ENCODE measurements at regions not wholly inside any gene's neighbourhood (a gene's known extent, or its start where the extent isn't known, plus 50 kb on each side); places are given as distances from the start of the nearest gene placed in this dataset.

- H3K4me3 Mint-ChIP-seq: no peak overlapping the region
Observed at GRCh38 chr2:128503399-128504245, 185.0 kb upstream of the HS6ST1 start.

GRCh38 chr2:128504246-128505149 is 185.8 kb upstream of the HS6ST1 start:
- Mint-ChIP-seq H3K27me3 (ENCODE audit: insufficient read depth) (peaks cover 4% of the 10 kb centered on the region), H3K36me3 (ENCODE audit: low read depth) (no peaks in the 10 kb centered on the region)
- intact Hi-C loops (cut with micrococcal nuclease): no loop called here

More at GRCh38 chr2:128503399-128504245, 185.0 kb upstream of the HS6ST1 start:
- intact Hi-C loops (cut with micrococcal nuclease): no loop called here
- Mint-ChIP-seq H3K27ac (no peak overlapping the region), H3K27me3 (ENCODE audit: insufficient read depth) (peaks cover 4% of the 10 kb centered on the region), H3K36me3 (ENCODE audit: low read depth) (no peaks in the 10 kb centered on the region), H3K9me3 (no peaks in the 10 kb centered on the region), H3K4me1 (ENCODE audit: low read depth) (no peaks in the 10 kb centered on the region)
- DNase-seq (ENCODE audit: low spot score): no peak

GRCh38 chr2:128505150-128505490 is 186.5 kb upstream of the HS6ST1 start:
- no peak for DNase-seq (ENCODE audit: low spot score)
- Mint-ChIP-seq H3K36me3 (ENCODE audit: low read depth) (no peaks in the 10 kb centered on the region), H3K27me3 (ENCODE audit: insufficient read depth) (peaks cover 4% of the 10 kb centered on the region), H3K9me3 (no peaks in the 10 kb centered on the region), H3K4me3 (no peak overlapping the region), H3K27ac (no peak overlapping the region), H3K4me1 (ENCODE audit: low read depth) (no peaks in the 10 kb centered on the region)
- intact Hi-C loops (cut with micrococcal nuclease): no loop called here

More at GRCh38 chr2:128504246-128505149, 185.8 kb upstream of the HS6ST1 start:
- no peak overlapping the region for H3K4me3 Mint-ChIP-seq
- no peak overlapping the region for H3K27ac Mint-ChIP-seq
- H3K4me1 Mint-ChIP-seq (ENCODE audit: low read depth): no peaks in the 10 kb centered on the region
- no peak for DNase-seq (ENCODE audit: low spot score)
- no peaks in the 10 kb centered on the region for H3K9me3 Mint-ChIP-seq

- Mint-ChIP-seq H3K27me3 (ENCODE audit: insufficient read depth) (peaks cover 6% of the 10 kb centered on the region), H3K4me3 (no peak overlapping the region), H3K4me1 (ENCODE audit: low read depth) (no peaks in the 10 kb centered on the region), H3K36me3 (ENCODE audit: low read depth) (no peaks in the 10 kb centered on the region), H3K27ac (no peak overlapping the region), H3K9me3 (no peaks in the 10 kb centered on the region)
- no peak for DNase-seq (ENCODE audit: low spot score)
- intact Hi-C loops (cut with micrococcal nuclease): no loop called here
Observed at GRCh38 chr2:128505575-128506526, 187.2 kb upstream of the HS6ST1 start.

GRCh38 chr2:128506534-128506933 is 187.9 kb upstream of the HS6ST1 start:
- H3K36me3 Mint-ChIP-seq (ENCODE audit: low read depth): no peaks in the 10 kb centered on the region
- H3K27me3 Mint-ChIP-seq (ENCODE audit: insufficient read depth): peaks cover 6% of the 10 kb centered on the region
- no peaks in the 10 kb centered on the region for H3K4me1 Mint-ChIP-seq (ENCODE audit: low read depth)

GRCh38 chr2:128510701-128511397 is 192.2 kb upstream of the HS6ST1 start:
- Mint-ChIP-seq H3K9me3 (no peaks in the 10 kb centered on the region), H3K4me1 (ENCODE audit: low read depth) (peaks cover 11% of the 10 kb centered on the region), H3K27me3 (ENCODE audit: insufficient read depth) (peaks cover 3% of the 10 kb centered on the region), H3K27ac (no peak overlapping the region), H3K36me3 (ENCODE audit: low read depth) (peaks cover 1% of the 10 kb centered on the region), H3K4me3 (no peak overlapping the region)
- intact Hi-C loops (cut with micrococcal nuclease): no loop called here
- no peak for DNase-seq (ENCODE audit: low spot score)

More at GRCh38 chr2:128506534-128506933, 187.9 kb upstream of the HS6ST1 start:
- H3K9me3 Mint-ChIP-seq: no peaks in the 10 kb centered on the region
- H3K4me3 Mint-ChIP-seq: no peak overlapping the region
- no peak overlapping the region for H3K27ac Mint-ChIP-seq
- no peak for DNase-seq (ENCODE audit: low spot score)
- intact Hi-C loops (cut with micrococcal nuclease): no loop called here

GRCh38 chr2:128511731-128512378 is 193.2 kb upstream of the HS6ST1 start:
- Mint-ChIP-seq H3K4me1 (ENCODE audit: low read depth) (peaks cover 11% of the 10 kb centered on the region), H3K4me3 (no peak overlapping the region), H3K36me3 (ENCODE audit: low read depth) (peaks cover 1% of the 10 kb centered on the region), H3K27ac (no peak overlapping the region), H3K27me3 (ENCODE audit: insufficient read depth) (peaks cover 4% of the 10 kb centered on the region), H3K9me3 (no peaks in the 10 kb centered on the region)
- no peak for DNase-seq (ENCODE audit: low spot score)
- intact Hi-C loops (cut with micrococcal nuclease): no loop called here

- Mint-ChIP-seq H3K27me3 (ENCODE audit: insufficient read depth) (peaks cover 4% of the 10 kb centered on the region), H3K27ac (no peak overlapping the region), H3K36me3 (ENCODE audit: low read depth) (peaks cover 1% of the 10 kb centered on the region), H3K4me1 (ENCODE audit: low read depth) (peaks cover 11% of the 10 kb centered on the region), H3K9me3 (no peaks in the 10 kb centered on the region), H3K4me3 (no peak overlapping the region)
- intact Hi-C loops (cut with micrococcal nuclease): no loop called here
- DNase-seq (ENCODE audit: low spot score): no peak
Observed at GRCh38 chr2:128512379-128513115, 193.9 kb upstream of the HS6ST1 start.

- H3K4me1 Mint-ChIP-seq (ENCODE audit: low read depth): peaks cover 11% of the 10 kb centered on the region
- H3K27ac Mint-ChIP-seq: no peak overlapping the region
- H3K36me3 Mint-ChIP-seq (ENCODE audit: low read depth): peaks cover 1% of the 10 kb centered on the region
- H3K4me3 Mint-ChIP-seq: no peak overlapping the region
- intact Hi-C loops (cut with micrococcal nuclease): no loop called here
- DNase-seq (ENCODE audit: low spot score): no peak
- H3K27me3 Mint-ChIP-seq (ENCODE audit: insufficient read depth): peaks cover 4% of the 10 kb centered on the region
- no peaks in the 10 kb centered on the region for H3K9me3 Mint-ChIP-seq
Observed at GRCh38 chr2:128513116-128513960, 194.7 kb upstream of the HS6ST1 start.

GRCh38 chr2:128513961-128514283 is 195.3 kb upstream of the HS6ST1 start:
- DNase-seq (ENCODE audit: low spot score): no peak
- intact Hi-C loops (cut with micrococcal nuclease): no loop called here
- H3K9me3 Mint-ChIP-seq: no peaks in the 10 kb centered on the region
- peaks cover 4% of the 10 kb centered on the region for H3K27me3 Mint-ChIP-seq (ENCODE audit: insufficient read depth)
- H3K27ac Mint-ChIP-seq: no peak overlapping the region
- H3K4me3 Mint-ChIP-seq: no peak overlapping the region
- H3K4me1 Mint-ChIP-seq (ENCODE audit: low read depth): peaks cover 11% of the 10 kb centered on the region
- H3K36me3 Mint-ChIP-seq (ENCODE audit: low read depth): peaks cover 1% of the 10 kb centered on the region

GRCh38 chr2:128514555-128514955 is 195.9 kb upstream of the HS6ST1 start:
- Mint-ChIP-seq H3K27me3 (ENCODE audit: insufficient read depth) (peaks cover 4% of the 10 kb centered on the region), H3K9me3 (no peaks in the 10 kb centered on the region), H3K4me1 (ENCODE audit: low read depth) (peaks cover 12% of the 10 kb centered on the region), H3K27ac (no peak overlapping the region), H3K36me3 (ENCODE audit: low read depth) (peaks cover 1% of the 10 kb centered on the region), H3K4me3 (no peak overlapping the region)
- DNase-seq (ENCODE audit: low spot score): no peak
- intact Hi-C loops (cut with micrococcal nuclease): no loop called here

Measured in activated T-helper 1 cell treated with anti-CD3 and anti-CD28 coated beads, Interleukin-12 subunit alpha, Interleukin-12 subunit beta, Interleukin-2, Interleukin-4 antibody, amounts not matched to agents 30 ng/mL and 10 ng/mL and 1 ng/mL, durations not matched to agents 14 hours and 24 hours and 36 hours (primary cell).